Endodermal cell (in vitro differentiated cells): ENCODE measurements at regions not wholly inside any gene's neighbourhood (a gene's known extent, or its start where the extent isn't known, plus 50 kb on each side); places are given as distances from the start of the nearest gene placed in this dataset.

ENCODE experiments used
- DNase-seq: peaks from one replicate; pipeline ENCODE4 v3.0.0-alpha.2; 2017
- H3K27ac ChIP-seq: 2 replicates; pipeline ENCODE4 v1.5.1; 2013; ENCODE audit warnings: mild to moderate bottlenecking, low read depth, low read length, moderate library complexity
- H3K27me3 ChIP-seq: 2 replicates; pipeline ENCODE4 v1.6.1; 2013; ENCODE audit warnings: mild to moderate bottlenecking, low read length, moderate library complexity; ENCODE audit not compliant: insufficient read depth, control insufficient read depth, poor library complexity, severe bottlenecking
- H3K36me3 ChIP-seq: 2 replicates; pipeline ENCODE4 v1.7.0; 2013; ENCODE audit warnings: mild to moderate bottlenecking, low read length, moderate library complexity; ENCODE audit not compliant: control insufficient read depth, insufficient read depth
- H3K4me1 ChIP-seq: one replicate; pipeline ENCODE4 v1.7.0; 2013; ENCODE audit warnings: low read length; ENCODE audit not compliant: control insufficient read depth, insufficient read depth
- H3K4me3 ChIP-seq: 2 replicates; pipeline ENCODE4 v1.5.1; 2013; ENCODE audit warnings: mild to moderate bottlenecking, low read length, moderate library complexity
- H3K9ac ChIP-seq: 2 replicates; pipeline ENCODE4 v1.6.1; 2013; ENCODE audit warnings: mild to moderate bottlenecking, low read length, moderate library complexity; ENCODE audit not compliant: poor library complexity, severe bottlenecking; ENCODE audit errors: extremely low read depth
- H3K9me3 ChIP-seq: 2 replicates; pipeline ENCODE4 v1.6.1; 2013; ENCODE audit warnings: mild to moderate bottlenecking, low read length, moderate library complexity; ENCODE audit not compliant: control insufficient read depth
- H3K27ac Mint-ChIP-seq: 2 replicates; pipeline ENCODE4 v1.8.0; 2020; ENCODE audit warnings: mixed read lengths
- H3K27me3 Mint-ChIP-seq: 2 replicates; pipeline ENCODE4 v1.8.0; 2021; ENCODE audit warnings: mild to moderate bottlenecking, mixed read lengths; ENCODE audit not compliant: insufficient read depth
- H3K36me3 Mint-ChIP-seq: 2 replicates; pipeline ENCODE4 v1.8.0; 2020; ENCODE audit warnings: low read depth, mixed read lengths
- H3K4me1 Mint-ChIP-seq: 2 replicates; pipeline ENCODE4 v1.8.0; 2020; ENCODE audit warnings: mixed read lengths
- H3K4me3 Mint-ChIP-seq: 2 replicates; pipeline ENCODE4 v1.8.0; 2020; ENCODE audit warnings: mild to moderate bottlenecking, moderate library complexity, mixed read lengths
- H3K9me3 Mint-ChIP-seq: 2 replicates; pipeline ENCODE4 v1.8.0; 2020; ENCODE audit warnings: mild to moderate bottlenecking, mixed read lengths
- CTCF ChIP-seq: fragments of 200-600 bp; sonication (generic); conservative IDR thresholded peaks from 2 replicates; pipeline ENCODE4 v1.5.0; 2021; ENCODE audit warnings: antibody characterized with exemption, mild to moderate bottlenecking
- WGBS, 2 experiments: methylation state at CpG; one replicate each; pipeline versions ENCODE4 v1.1.5 to v1.1.7; 2013; ENCODE audit warnings: missing lambda C conversion rate in 2 of 2, mixed read lengths in 1 of 2; ENCODE audit not compliant: insufficient coverage in 1 of 2, insufficient read length in 1 of 2; 5-methylcytosine and 5-hydroxymethylcytosine counted together

- H3K36me3 Mint-ChIP-seq = no peaks in the 10 kb centered on the region
- H3K9me3 Mint-ChIP-seq = peaks cover 2% of the 10 kb centered on the region
- no peaks in the 10 kb centered on the region for H3K27me3 ChIP-seq
- no peak for DNase-seq
- H3K27me3 Mint-ChIP-seq = no peaks in the 10 kb centered on the region
- H3K27ac Mint-ChIP-seq = no peak overlapping the region
- no peaks in the 10 kb centered on the region for H3K4me1 Mint-ChIP-seq
- TF ChIP-seq CTCF = no peak
- no peak overlapping the region for H3K4me3 ChIP-seq
- H3K9me3 ChIP-seq = peaks cover 8% of the 10 kb centered on the region
- no peaks in the 10 kb centered on the region for H3K36me3 ChIP-seq
- H3K27ac ChIP-seq = no peak overlapping the region
- no peak overlapping the region for H3K4me3 Mint-ChIP-seq
- H3K9ac ChIP-seq = no peak overlapping the region
- H3K4me1 ChIP-seq = no peaks in the 10 kb centered on the region
- 95 to 100% methylated on average over 1 to 2 of the region's 2 CpGs for WGBS, 2 experiments
These were observed 115.1 kb upstream of the CD180 start for GRCh38 chr5:67311701-67312100.

GRCh38 chr5:67311208-67311607 lies 114.6 kb upstream of the CD180 start:
- Mint-ChIP-seq H3K9me3 (peaks cover 2% of the 10 kb centered on the region), H3K27me3 (no peaks in the 10 kb centered on the region), H3K27ac (no peak overlapping the region), H3K36me3 (no peaks in the 10 kb centered on the region), H3K4me1 (no peaks in the 10 kb centered on the region), H3K4me3 (no peak overlapping the region)
- Histone ChIP-seq H3K9ac (no peak overlapping the region), H3K9me3 (peaks cover 8% of the 10 kb centered on the region), H3K27me3 (no peaks in the 10 kb centered on the region), H3K4me3 (no peak overlapping the region), H3K4me1 (no peaks in the 10 kb centered on the region), H3K36me3 (no peaks in the 10 kb centered on the region), H3K27ac (no peak overlapping the region)
- 83% methylated on average over 1 to 2 of the region's 2 CpGs for WGBS, 2 experiments
- no peak for TF ChIP-seq CTCF
- no peak for DNase-seq

- Mint-ChIP-seq H3K9me3 (peaks cover 2% of the 10 kb centered on the region), H3K4me1 (no peaks in the 10 kb centered on the region), H3K27me3 (no peaks in the 10 kb centered on the region), H3K27ac (no peak overlapping the region), H3K4me3 (no peak overlapping the region), H3K36me3 (no peaks in the 10 kb centered on the region)
- Histone ChIP-seq H3K9me3 (peaks cover 8% of the 10 kb centered on the region), H3K27ac (no peak overlapping the region), H3K4me3 (no peak overlapping the region), H3K4me1 (no peaks in the 10 kb centered on the region), H3K9ac (no peak overlapping the region), H3K36me3 (no peaks in the 10 kb centered on the region), H3K27me3 (no peaks in the 10 kb centered on the region)
- no peak for TF ChIP-seq CTCF
- DNase-seq = no peak
- no CpG with 5 or more reads among the region's 2 CpGs for WGBS, 2 experiments
These were observed 114.1 kb upstream of the CD180 start for GRCh38 chr5:67310740-67311139.
